ENCODE measurements at regions not wholly inside any gene's neighbourhood (a gene's known extent, or its start where the extent isn't known, plus 50 kb on each side); places are given as distances from the start of the nearest gene placed in this dataset.

DNA sequence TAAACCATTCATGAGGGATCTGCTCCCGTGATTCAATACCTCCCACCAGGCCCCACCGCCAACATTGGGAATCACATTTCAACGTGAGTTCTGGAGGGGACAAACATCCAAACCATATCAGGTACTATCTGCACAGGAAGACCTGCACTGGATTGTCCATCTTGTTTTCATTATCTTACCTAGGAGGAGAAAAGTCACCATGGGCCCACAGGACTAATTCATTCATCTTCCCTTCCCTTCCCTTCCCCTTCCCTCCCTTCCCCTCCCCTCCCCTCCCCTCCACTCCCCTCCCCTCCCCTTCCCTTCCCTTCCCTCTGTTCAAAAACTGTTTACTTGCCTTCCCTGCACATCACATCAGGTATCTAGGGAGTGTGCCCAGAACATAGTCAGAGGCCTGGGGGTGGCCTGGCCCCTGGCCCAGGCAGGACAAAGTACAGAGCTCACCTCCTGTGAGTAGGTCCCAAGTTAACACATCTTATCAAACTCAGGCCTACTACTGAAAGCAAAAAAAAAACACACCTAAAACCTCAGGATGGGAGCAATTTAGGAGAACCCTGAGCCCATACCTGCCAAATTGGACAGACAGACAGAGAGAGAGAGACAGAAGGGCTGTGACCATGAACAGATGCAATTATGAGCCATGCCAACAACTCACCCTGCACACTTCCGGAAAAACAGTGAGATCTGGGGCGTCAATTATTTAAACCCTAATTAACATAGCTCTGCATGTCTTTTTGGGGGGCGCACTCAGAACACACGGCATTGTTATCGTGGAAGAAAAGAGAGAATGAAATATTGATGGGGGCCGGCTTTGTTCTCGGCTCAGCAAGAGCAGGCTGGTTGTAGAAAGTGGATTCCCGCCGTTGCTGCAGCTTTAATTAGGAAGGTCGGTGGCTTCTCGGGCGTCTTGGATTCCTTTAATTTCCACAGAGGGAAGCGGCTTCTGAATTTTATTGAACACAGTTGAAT, 151.2 kb downstream of the IRX5 start:
- no peak for TF ChIP-seq ZFX (IDR thresholded peaks at IDR 0.05)
- TF ChIP-seq, protein P1, sequence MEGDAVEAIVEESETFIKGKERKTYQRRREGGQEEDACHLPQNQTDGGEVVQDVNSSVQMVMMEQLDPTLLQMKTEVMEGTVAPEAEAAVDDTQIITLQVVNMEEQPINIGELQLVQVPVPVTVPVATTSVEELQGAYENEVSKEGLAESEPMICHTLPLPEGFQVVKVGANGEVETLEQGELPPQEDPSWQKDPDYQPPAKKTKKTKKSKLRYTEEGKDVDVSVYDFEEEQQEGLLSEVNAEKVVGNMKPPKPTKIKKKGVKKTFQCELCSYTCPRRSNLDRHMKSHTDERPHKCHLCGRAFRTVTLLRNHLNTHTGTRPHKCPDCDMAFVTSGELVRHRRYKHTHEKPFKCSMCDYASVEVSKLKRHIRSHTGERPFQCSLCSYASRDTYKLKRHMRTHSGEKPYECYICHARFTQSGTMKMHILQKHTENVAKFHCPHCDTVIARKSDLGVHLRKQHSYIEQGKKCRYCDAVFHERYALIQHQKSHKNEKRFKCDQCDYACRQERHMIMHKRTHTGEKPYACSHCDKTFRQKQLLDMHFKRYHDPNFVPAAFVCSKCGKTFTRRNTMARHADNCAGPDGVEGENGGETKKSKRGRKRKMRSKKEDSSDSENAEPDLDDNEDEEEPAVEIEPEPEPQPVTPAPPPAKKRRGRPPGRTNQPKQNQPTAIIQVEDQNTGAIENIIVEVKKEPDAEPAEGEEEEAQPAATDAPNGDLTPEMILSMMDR (conservative IDR thresholded peaks at IDR 0.05), result no peak
